ENCODE measurements at regions not wholly inside any gene's neighbourhood (a gene's known extent, or its start where the extent isn't known, plus 50 kb on each side); places are given as distances from the start of the nearest gene placed in this dataset.

DNA sequence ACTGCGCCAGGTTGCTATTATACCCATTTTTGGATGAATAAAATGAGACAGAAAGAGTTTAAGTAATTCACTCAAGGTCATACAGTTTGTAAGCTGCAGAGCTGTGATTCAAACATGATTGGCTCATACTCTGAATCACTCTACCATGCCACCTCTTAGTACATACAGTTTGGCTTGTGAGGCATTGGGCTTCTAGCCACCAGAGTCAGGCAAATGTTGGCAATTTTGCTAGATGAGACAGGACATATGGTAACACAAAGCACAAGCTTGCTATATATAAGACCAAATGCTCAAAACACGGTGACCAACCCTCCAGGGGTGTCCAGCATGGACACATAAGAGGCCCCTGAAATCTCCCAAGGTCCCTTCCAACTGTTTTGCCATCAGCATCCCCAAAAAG is 236.0 kb upstream of the IRX5 start:
- Histone ChIP-seq H3K36me3 (ENCODE audit: control insufficient read depth in 3 of 3, insufficient read depth in 3 of 3, low read length in 3 of 3) (no peaks in the 10 kb centered on the region), H3K27me3 (ENCODE audit: control insufficient read depth in 3 of 3, insufficient read depth in 3 of 3, low read length in 3 of 3) (peaks cover 0 to 4% (median 3%) of the 10 kb centered on the region in 3 donors), H3K4me1 (ENCODE audit: control insufficient read depth in 3 of 3, insufficient read depth in 3 of 3, low read length in 3 of 3) (no peaks in the 10 kb centered on the region), H3K9ac (ENCODE audit: low read depth in 1 of 3, low read length in 3 of 3) (no peak overlapping the region), H3K4me3 (ENCODE audit: low read length in 3 of 3) (no peak overlapping the region), H3K27ac (ENCODE audit: low read depth, low read length) (no peak overlapping the region), H3K9me3 (ENCODE audit: control insufficient read depth in 3 of 3, low read length in 3 of 3) (no peaks in the 10 kb centered on the region)

DNA sequence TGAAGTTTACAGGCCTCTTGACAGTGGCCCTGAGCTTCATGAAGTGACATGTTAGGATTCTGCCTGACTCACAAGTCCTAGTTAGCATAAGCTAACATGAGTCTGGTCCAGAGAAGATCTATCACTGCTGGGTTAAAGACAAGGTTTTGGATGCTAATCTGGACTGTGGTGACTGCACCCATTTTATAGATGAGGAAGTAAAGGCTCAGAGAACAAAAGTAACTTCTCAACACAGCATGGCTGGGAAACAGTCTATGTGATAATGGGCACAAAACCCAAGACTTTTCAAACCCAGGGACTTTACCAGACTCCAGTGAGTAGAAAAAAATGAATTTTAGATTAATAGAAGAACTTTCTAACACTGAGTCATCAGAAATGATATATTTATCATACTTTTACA is 236.8 kb upstream of the IRX5 start:
- Histone ChIP-seq H3K27ac (ENCODE audit: low read depth, low read length) (no peak overlapping the region), H3K9ac (ENCODE audit: low read depth in 1 of 3, low read length in 3 of 3) (no peak overlapping the region), H3K36me3 (ENCODE audit: control insufficient read depth in 3 of 3, insufficient read depth in 3 of 3, low read length in 3 of 3) (no peaks in the 10 kb centered on the region), H3K4me3 (ENCODE audit: low read length in 3 of 3) (no peak overlapping the region), H3K4me1 (ENCODE audit: control insufficient read depth in 3 of 3, insufficient read depth in 3 of 3, low read length in 3 of 3) (no peaks in the 10 kb centered on the region), H3K27me3 (ENCODE audit: control insufficient read depth in 3 of 3, insufficient read depth in 3 of 3, low read length in 3 of 3) (peaks cover 0 to 4% (median 3%) of the 10 kb centered on the region in 3 donors), H3K9me3 (ENCODE audit: control insufficient read depth in 3 of 3, low read length in 3 of 3) (no peaks in the 10 kb centered on the region)

- Histone ChIP-seq H3K4me3 (ENCODE audit: low read length in 3 of 3) (no peak overlapping the region), H3K9me3 (ENCODE audit: control insufficient read depth in 3 of 3, low read length in 3 of 3) (no peaks in the 10 kb centered on the region), H3K36me3 (ENCODE audit: control insufficient read depth in 3 of 3, insufficient read depth in 3 of 3, low read length in 3 of 3) (no peaks in the 10 kb centered on the region), H3K4me1 (ENCODE audit: control insufficient read depth in 3 of 3, insufficient read depth in 3 of 3, low read length in 3 of 3) (no peaks in the 10 kb centered on the region), H3K27me3 (ENCODE audit: control insufficient read depth in 3 of 3, insufficient read depth in 3 of 3, low read length in 3 of 3) (peaks cover 0 to 3% (median 0%) of the 10 kb centered on the region in 3 donors), H3K27ac (ENCODE audit: low read depth, low read length) (no peak overlapping the region), H3K9ac (ENCODE audit: low read depth in 1 of 3, low read length in 3 of 3) (no peak overlapping the region)
These were observed 240.0 kb upstream of the IRX5 start for GRCh38 chr16:54690710-54691109.

GRCh38 chr16:54690306-54690705 is 240.4 kb upstream of the IRX5 start:
- H3K4me3 ChIP-seq (ENCODE audit: low read length in 3 of 3) = no peak overlapping the region
- H3K9me3 ChIP-seq (ENCODE audit: control insufficient read depth in 3 of 3, low read length in 3 of 3) = no peaks in the 10 kb centered on the region
- no peak overlapping the region for H3K9ac ChIP-seq (ENCODE audit: low read depth in 1 of 3, low read length in 3 of 3)
- no peaks in the 10 kb centered on the region for H3K36me3 ChIP-seq (ENCODE audit: control insufficient read depth in 3 of 3, insufficient read depth in 3 of 3, low read length in 3 of 3)
- H3K4me1 ChIP-seq (ENCODE audit: control insufficient read depth in 3 of 3, insufficient read depth in 3 of 3, low read length in 3 of 3) = no peaks in the 10 kb centered on the region
- peaks cover 0 to 3% (median 0%) of the 10 kb centered on the region in 3 donors for H3K27me3 ChIP-seq (ENCODE audit: control insufficient read depth in 3 of 3, insufficient read depth in 3 of 3, low read length in 3 of 3)
- H3K27ac ChIP-seq (ENCODE audit: low read depth, low read length) = no peak overlapping the region

GRCh38 chr16:54689072-54689865 is 241.4 kb upstream of the IRX5 start:
- no peaks in the 10 kb centered on the region for H3K4me1 ChIP-seq (ENCODE audit: control insufficient read depth in 3 of 3, insufficient read depth in 3 of 3, low read length in 3 of 3)
- no peak overlapping the region for H3K27ac ChIP-seq (ENCODE audit: low read depth, low read length)
- H3K4me3 ChIP-seq (ENCODE audit: low read length in 3 of 3) = no peak overlapping the region
- H3K27me3 ChIP-seq (ENCODE audit: control insufficient read depth in 3 of 3, insufficient read depth in 3 of 3, low read length in 3 of 3) = no peaks in the 10 kb centered on the region
- H3K9ac ChIP-seq (ENCODE audit: low read depth in 1 of 3, low read length in 3 of 3) = no peak overlapping the region
- no peaks in the 10 kb centered on the region for H3K9me3 ChIP-seq (ENCODE audit: control insufficient read depth in 3 of 3, low read length in 3 of 3)
- H3K36me3 ChIP-seq (ENCODE audit: control insufficient read depth in 3 of 3, insufficient read depth in 3 of 3, low read length in 3 of 3) = no peaks in the 10 kb centered on the region

DNA sequence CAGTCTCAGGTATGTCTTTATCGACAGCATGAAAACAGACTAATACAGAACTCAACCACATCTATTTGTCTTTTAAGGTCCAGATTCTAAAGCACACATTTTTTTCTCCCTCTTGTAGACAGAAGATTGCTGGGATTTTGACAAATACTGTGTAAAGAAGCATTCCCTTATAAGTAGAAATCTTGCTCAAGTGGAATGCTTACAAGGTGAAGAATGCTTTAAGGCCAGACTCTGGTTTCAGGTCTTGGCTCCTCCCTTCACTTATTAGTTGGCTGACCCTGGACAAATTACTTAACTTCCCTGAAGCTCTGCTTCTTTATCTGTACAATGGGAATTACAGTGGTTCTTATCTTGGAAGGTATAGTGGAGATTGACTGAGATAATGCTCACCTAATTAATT is 242.3 kb upstream of the IRX5 start:
- no peaks in the 10 kb centered on the region for H3K27me3 ChIP-seq (ENCODE audit: control insufficient read depth in 3 of 3, insufficient read depth in 3 of 3, low read length in 3 of 3)

GRCh38 chr16:54687043-54687899 is 243.4 kb upstream of the IRX5 start:
- Histone ChIP-seq H3K4me1 (ENCODE audit: control insufficient read depth in 3 of 3, insufficient read depth in 3 of 3, low read length in 3 of 3) (no peaks in the 10 kb centered on the region), H3K4me3 (ENCODE audit: low read length in 3 of 3) (no peak overlapping the region), H3K9me3 (ENCODE audit: control insufficient read depth in 3 of 3, low read length in 3 of 3) (no peaks in the 10 kb centered on the region), H3K27me3 (ENCODE audit: control insufficient read depth in 3 of 3, insufficient read depth in 3 of 3, low read length in 3 of 3) (no peaks in the 10 kb centered on the region), H3K36me3 (ENCODE audit: control insufficient read depth in 3 of 3, insufficient read depth in 3 of 3, low read length in 3 of 3) (no peaks in the 10 kb centered on the region), H3K9ac (ENCODE audit: low read depth in 1 of 3, low read length in 3 of 3) (no peak overlapping the region), H3K27ac (ENCODE audit: low read depth, low read length) (no peak overlapping the region)

More for the DNA sequence above, 242.3 kb upstream of the IRX5 start:
- Histone ChIP-seq H3K9ac (ENCODE audit: low read depth in 1 of 3, low read length in 3 of 3) (no peak overlapping the region), H3K36me3 (ENCODE audit: control insufficient read depth in 3 of 3, insufficient read depth in 3 of 3, low read length in 3 of 3) (no peaks in the 10 kb centered on the region), H3K9me3 (ENCODE audit: control insufficient read depth in 3 of 3, low read length in 3 of 3) (no peaks in the 10 kb centered on the region), H3K4me1 (ENCODE audit: control insufficient read depth in 3 of 3, insufficient read depth in 3 of 3, low read length in 3 of 3) (no peaks in the 10 kb centered on the region), H3K27ac (ENCODE audit: low read depth, low read length) (no peak overlapping the region), H3K4me3 (ENCODE audit: low read length in 3 of 3) (no peak overlapping the region)

DNA sequence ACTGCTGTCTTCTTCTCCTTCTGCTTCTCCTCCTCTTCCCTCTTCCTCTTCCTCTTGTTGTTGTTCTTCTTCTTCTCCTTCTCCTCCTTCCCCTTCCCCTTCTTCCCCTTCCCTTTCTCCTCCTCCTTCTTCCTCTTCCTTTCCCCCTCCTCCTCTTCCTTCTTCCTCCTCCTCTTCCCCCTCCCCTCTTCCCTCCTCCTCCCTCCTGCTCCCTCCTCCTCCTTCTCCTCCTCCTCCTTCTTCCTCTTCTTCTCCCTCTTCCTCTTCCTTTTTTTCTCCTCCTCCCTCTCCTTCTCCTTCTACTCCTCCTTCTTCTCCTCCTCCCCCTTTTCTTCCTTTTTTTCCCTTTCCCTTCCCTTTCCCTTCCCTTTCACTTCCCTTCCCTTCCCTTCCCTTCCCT is 245.0 kb upstream of the IRX5 start:
- H3K4me3 ChIP-seq (ENCODE audit: low read length in 3 of 3) = no peak overlapping the region
- no peak overlapping the region for H3K27ac ChIP-seq (ENCODE audit: low read depth, low read length)
- no peaks in the 10 kb centered on the region for H3K27me3 ChIP-seq (ENCODE audit: control insufficient read depth in 3 of 3, insufficient read depth in 3 of 3, low read length in 3 of 3)
- no peaks in the 10 kb centered on the region for H3K4me1 ChIP-seq (ENCODE audit: control insufficient read depth in 3 of 3, insufficient read depth in 3 of 3, low read length in 3 of 3)
- no peaks in the 10 kb centered on the region for H3K9me3 ChIP-seq (ENCODE audit: control insufficient read depth in 3 of 3, low read length in 3 of 3)
- H3K36me3 ChIP-seq (ENCODE audit: control insufficient read depth in 3 of 3, insufficient read depth in 3 of 3, low read length in 3 of 3) = no peaks in the 10 kb centered on the region
- H3K9ac ChIP-seq (ENCODE audit: low read depth in 1 of 3, low read length in 3 of 3) = no peak overlapping the region

DNA sequence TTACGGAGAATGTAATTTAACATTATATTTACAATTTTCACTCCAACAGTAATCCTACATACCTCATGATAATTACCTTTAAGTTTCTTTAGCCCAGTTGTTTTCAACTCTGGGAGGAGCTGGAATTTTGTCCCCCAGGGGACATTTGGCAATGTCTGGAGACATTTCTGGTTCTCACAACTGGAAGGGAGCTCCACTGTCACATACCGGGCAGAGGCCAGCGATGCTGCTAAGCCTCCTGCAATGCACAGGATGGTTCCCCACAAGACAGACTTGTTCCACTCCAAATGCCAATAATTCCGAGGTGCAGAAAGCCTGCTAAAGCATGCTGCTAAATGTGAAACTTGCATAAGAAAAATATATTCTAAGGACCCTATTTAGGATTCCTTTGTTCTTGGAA is 251.1 kb upstream of the IRX5 start:
- Histone ChIP-seq H3K9ac (ENCODE audit: low read depth in 1 of 3, low read length in 3 of 3) (no peak overlapping the region), H3K27me3 (ENCODE audit: control insufficient read depth in 3 of 3, insufficient read depth in 3 of 3, low read length in 3 of 3) (no peaks in the 10 kb centered on the region), H3K36me3 (ENCODE audit: control insufficient read depth in 3 of 3, insufficient read depth in 3 of 3, low read length in 3 of 3) (no peaks in the 10 kb centered on the region), H3K27ac (ENCODE audit: low read depth, low read length) (no peak overlapping the region), H3K9me3 (ENCODE audit: control insufficient read depth in 3 of 3, low read length in 3 of 3) (no peaks in the 10 kb centered on the region), H3K4me1 (ENCODE audit: control insufficient read depth in 3 of 3, insufficient read depth in 3 of 3, low read length in 3 of 3) (no peaks in the 10 kb centered on the region), H3K4me3 (ENCODE audit: low read length in 3 of 3) (no peak overlapping the region)

- Histone ChIP-seq H3K27ac (ENCODE audit: low read depth, low read length) (no peak overlapping the region), H3K27me3 (ENCODE audit: control insufficient read depth in 3 of 3, insufficient read depth in 3 of 3, low read length in 3 of 3) (no peaks in the 10 kb centered on the region), H3K36me3 (ENCODE audit: control insufficient read depth in 3 of 3, insufficient read depth in 3 of 3, low read length in 3 of 3) (no peaks in the 10 kb centered on the region), H3K4me1 (ENCODE audit: control insufficient read depth in 3 of 3, insufficient read depth in 3 of 3, low read length in 3 of 3) (peaks cover 0 to 1% (median 0%) of the 10 kb centered on the region in 3 donors), H3K4me3 (ENCODE audit: low read length in 3 of 3) (no peak overlapping the region), H3K9me3 (ENCODE audit: control insufficient read depth in 3 of 3, low read length in 3 of 3) (no peaks in the 10 kb centered on the region), H3K9ac (ENCODE audit: low read depth in 1 of 3, low read length in 3 of 3) (no peak overlapping the region)
These were observed 253.2 kb upstream of the IRX5 start for GRCh38 chr16:54677308-54677950.
